ENCODE measurements at regions not wholly inside any gene's neighbourhood (a gene's known extent, or its start where the extent isn't known, plus 50 kb on each side); places are given as distances from the start of the nearest gene placed in this dataset.
"Not testable (repeated sequence)": the region's sequence is repeated elsewhere in the genome, so short reads cannot be mapped to it uniquely, and the experiment has no call there.

DNA sequence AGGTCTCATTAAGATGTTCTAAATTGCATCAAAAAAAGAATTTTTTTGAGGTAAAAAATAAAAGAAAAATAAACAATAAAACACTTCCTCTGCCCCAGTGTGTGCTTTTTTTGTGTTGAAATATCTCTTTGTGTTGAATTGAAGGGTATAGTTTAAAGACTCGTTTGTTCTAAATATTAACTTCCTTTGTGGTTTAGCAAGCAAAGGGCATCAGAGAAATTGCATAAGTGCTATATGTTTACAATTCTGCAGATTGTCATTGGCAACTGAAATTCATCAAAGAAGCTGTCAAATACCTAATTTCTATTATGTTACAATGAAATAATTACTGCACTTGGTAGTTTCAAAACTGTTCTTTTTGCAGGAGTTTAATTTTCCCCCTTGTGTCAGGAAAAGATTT lies 260.5 kb downstream of the DKK2 start:
- in situ Hi-C loops (cut with HindIII; ENCODE audit: low pct_unique_long_range_greater_than_20kb, low sequenced_read_pairs), result no loop called here
- no peak for DNase-seq (ENCODE audit: low read depth)

DNA sequence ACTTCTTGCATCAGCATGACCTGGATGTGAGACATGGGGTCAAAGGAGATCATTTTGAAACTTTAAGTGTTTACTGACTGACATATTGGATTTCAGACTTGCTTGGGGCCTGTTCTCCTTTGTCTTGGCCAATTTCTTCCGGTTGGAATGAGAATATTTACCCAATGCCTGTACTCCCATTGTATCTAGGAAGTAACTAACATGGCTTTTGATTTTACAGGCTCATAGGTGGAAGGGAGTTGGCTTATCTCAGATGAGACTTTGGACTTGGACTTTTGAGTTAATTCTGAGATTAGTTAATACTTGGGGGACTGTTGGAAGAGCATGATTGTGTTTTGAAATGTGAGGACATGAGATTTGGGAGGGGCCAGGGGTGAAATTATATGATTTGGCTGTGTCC lies 262.1 kb downstream of the DKK2 start:
- in situ Hi-C loops (cut with HindIII; ENCODE audit: low pct_unique_long_range_greater_than_20kb, low sequenced_read_pairs); DNase-seq (ENCODE audit: low read depth): not testable (repeated sequence)

DNA sequence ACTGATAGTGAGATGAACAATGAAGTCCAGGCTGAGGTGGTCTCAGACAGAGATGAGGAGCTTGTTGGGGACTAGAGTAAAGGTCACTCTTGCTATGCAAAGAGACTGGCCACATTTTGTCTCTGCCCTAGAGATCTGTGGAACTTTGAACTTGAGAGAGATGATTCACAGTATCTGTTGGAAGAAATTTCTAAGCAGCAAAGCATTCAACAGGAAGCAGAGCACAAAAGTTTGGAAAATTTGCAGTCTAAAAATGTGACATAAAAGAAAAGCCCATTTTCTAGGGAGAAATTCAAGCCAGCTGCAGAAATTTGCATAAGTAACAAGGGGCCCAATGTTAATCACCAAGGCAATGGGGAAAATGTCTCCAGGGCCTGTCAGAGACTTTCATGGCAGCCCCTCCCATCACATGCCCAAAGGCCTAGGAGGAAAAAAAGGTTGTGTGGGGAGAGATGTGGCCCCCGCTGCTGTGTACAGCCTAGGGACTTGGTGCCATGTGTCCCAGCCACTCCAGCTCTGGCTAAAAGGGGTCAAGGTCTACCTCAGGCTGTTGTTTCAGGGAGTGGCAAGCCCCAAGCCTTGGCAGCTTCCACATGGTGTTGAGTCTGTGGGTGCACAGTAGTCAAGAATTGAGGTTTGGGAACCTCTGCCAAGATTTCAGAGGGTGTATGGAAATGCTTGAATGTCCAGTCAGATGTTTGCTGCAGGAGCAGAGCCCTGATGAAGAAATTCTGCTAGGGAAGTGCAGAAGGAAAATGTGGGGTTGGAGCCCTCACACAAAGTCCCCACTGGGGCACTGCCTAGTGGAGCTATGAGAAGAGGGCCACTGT lies 262.8 kb downstream of the DKK2 start:
- in situ Hi-C loops (cut with HindIII; ENCODE audit: low pct_unique_long_range_greater_than_20kb, low sequenced_read_pairs), result no loop called here
- DNase-seq (ENCODE audit: low read depth), result no peak

DNA sequence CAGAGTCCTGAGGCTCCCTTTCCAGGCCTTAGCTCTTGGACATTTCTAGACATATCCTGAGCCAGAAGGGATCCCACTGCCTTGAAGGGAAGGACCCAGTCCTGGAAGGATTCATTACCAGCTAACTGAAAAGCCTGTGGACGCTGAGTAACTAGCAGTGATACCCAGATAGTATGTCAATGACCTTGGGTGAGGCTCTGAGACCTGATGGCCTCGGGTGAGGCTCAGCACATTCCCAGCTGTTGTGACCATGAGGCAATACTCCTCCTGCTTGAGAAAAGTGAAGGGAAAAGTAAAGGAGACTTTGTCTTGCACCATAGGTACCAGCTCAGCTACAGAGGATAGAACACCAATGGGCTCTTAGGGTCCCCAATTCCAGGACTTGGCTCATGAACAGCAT lies 268.1 kb downstream of the DKK2 start:
- in situ Hi-C loops (cut with HindIII; ENCODE audit: low pct_unique_long_range_greater_than_20kb, low sequenced_read_pairs), result no loop called here
- no peak for DNase-seq (ENCODE audit: low read depth)

DNA sequence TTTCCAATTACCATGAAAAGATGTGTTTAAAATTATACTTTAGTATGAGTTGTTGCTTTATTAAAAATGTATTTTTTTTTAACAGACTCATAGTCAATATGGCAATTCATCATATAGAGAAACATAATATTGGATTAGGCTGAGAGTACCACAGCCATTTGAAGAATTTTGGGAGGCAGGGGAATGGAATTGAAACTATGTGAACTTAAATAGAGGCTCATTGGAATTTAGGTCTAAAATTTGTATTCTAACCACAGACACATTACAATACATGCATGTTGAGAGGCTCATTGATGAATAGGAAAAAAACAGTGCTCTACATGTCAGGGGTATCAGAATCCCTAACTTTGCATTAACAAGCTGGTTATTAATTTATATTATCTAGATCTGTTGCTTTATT lies 269.6 kb downstream of the DKK2 start:
- in situ Hi-C loops (cut with HindIII; ENCODE audit: low pct_unique_long_range_greater_than_20kb, low sequenced_read_pairs), result no loop called here
- DNase-seq (ENCODE audit: low read depth), result no peak

DNA sequence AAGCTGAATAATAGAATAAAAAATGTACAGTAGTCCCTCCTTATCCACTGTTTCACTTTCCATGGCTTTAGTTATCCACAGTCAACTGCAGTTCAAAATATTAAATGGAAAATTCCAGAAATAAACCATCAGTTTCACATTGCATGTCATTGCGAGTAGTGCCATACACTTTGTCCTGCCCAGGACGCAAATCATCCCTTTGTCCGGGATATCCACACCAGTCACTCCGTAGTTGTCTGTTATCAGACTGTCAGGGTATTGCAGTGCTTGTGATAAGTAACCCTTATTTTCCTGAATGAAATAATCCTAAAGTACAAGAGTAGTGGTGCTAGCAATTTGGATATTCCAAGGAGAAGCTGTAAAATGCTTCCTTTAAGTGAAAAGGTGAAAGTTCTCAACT lies 271.3 kb downstream of the DKK2 start:
- in situ Hi-C loops (cut with HindIII; ENCODE audit: low pct_unique_long_range_greater_than_20kb, low sequenced_read_pairs), result no loop called here

DNA sequence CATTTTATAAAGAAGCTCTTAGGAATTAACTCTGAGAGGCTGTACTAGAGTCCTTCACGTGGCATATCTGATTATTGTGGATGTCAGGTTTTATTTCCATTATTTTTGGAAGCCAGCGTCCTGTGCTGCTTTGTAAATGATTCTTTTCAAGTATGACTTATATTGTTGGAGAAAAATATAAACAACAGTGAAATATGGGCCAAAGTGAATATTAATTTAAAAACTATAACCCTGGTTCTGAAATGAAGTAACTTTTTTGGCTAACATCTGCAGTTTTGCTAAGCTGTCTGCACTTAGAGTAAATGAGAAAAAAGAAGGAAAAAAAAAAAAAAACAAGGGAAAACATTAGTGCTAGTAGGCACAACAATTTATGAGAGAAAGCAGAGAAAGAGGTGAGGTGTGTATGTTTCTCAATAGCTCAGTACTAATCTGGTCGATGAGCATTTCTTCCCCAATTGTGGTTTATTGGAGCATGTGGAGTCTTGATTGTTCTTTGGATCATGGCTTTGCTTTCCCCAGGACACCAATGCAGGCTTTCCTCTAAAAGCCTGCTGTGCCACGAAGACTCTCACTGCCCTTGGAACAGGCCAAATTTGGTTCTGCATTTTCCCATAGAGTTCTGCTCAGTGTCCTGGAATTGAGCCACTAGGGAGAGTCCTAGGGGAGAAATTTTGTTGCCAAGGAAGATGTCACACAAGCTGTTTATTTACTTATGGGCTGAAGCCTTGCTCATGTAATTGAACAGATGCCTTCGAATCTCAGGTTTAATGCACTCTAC lies 273.3 kb downstream of the DKK2 start:
- in situ Hi-C loops (cut with HindIII; ENCODE audit: low pct_unique_long_range_greater_than_20kb, low sequenced_read_pairs), result no loop called here
- DNase-seq (ENCODE audit: low read depth), result no peak

More for the DNA sequence above, 271.3 kb downstream of the DKK2 start:
- DNase-seq (ENCODE audit: low read depth), result no peak

DNA sequence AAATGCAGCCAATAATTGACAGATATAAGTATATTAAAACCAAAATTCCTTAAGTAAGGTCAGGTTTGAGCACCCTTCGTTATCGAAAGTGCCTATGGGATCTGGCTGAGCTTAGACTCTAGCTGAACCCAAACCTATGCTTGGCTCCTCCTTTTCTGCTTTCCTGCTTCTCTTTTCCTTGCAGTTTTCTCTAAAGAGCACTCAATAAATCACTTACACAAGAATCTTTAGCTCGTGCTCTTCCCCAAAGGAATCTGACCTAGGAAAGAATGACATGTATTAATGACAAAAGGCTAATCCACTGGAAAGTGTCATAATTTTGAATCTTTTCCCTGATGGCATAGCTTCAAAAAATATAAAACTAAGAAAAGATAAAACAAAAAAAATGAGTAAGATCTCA lies 282.7 kb downstream of the DKK2 start:
- no peak for DNase-seq (ENCODE audit: low read depth)
- in situ Hi-C loops (cut with HindIII; ENCODE audit: low pct_unique_long_range_greater_than_20kb, low sequenced_read_pairs), result no loop called here

DNA sequence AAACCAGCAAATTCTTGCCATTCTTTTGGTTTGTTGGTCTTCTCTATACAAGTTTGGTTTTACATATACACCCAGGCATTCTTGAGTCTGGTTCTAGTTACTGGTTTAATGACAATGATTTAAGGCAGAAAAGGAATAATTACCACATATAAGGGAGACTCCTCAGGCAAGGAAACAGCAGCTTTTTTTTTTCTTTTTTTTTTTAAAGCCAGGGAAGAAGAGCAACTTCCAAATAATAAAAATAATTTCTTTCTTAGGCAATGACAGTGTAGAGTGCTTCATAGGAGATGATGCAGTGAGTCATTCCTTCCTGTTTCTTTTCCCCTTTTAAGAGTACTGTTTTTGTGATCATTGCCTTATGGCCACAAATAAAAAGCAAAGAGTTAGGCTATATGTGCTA lies 289.7 kb downstream of the DKK2 start:
- in situ Hi-C loops (cut with HindIII; ENCODE audit: low pct_unique_long_range_greater_than_20kb, low sequenced_read_pairs), result no loop called here
- DNase-seq (ENCODE audit: low read depth), result no peak

DNA sequence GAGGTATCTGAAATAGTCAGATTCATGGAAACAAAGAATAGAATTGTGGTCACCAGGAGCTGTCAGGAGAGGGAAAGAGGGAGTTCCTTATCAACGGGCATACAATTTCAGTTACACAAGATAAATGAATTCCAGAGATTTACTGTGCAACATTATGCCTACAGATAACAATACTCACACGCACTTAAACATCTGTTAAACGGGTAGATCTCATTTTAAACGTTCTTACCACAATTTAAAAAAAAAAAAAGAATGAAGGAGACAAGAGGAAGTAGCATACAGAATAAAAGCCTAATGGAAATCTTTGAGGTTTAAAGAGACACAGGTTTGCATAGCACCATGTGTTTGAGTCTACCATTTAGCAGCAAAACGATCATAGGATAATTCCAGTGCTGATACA lies 298.0 kb downstream of the DKK2 start:
- no peak for DNase-seq (ENCODE audit: low read depth)
- in situ Hi-C loops (cut with HindIII; ENCODE audit: low pct_unique_long_range_greater_than_20kb, low sequenced_read_pairs), result no loop called here

DNA sequence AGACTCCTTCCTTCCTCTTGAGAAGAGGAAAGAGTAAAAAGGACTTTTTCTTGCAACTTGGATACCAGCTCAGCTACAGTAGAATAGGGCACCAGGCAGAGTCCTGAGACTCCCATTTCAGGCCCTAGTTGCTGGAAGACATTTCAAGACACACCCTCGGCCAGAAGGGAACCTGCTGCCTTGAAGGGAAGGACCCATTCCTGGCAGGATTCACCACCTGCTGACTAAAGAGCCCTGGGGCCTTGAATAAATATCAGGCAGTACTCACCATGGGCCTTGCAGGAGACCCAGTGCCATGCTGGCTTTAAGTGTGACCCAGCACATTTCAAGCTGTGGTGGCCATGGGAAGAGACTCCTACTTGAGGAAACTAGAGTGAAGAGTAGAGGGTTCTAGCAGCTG lies 317.6 kb downstream of the DKK2 start:
- DNase-seq (ENCODE audit: low read depth), result no peak
- in situ Hi-C loops (cut with HindIII; ENCODE audit: low pct_unique_long_range_greater_than_20kb, low sequenced_read_pairs), result no loop called here

DNA sequence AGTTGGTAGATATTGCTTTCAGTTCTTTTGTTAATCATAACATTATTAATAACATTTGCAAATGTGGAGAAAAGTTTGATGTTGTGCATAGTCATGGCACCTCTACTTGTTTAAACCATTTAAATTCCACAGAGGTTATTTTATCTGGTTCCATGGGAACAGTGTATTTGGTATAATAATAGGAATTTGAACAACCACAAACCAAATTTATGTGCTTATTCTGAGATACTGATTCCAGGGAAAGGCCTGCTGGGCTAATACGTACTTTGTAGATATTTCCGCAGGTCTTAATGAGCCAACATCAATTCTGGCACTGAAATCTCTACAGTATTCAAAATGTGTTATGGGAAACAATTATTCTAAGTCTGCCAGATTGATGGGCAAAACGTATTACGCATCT lies 319.0 kb downstream of the DKK2 start:
- no peak for DNase-seq (ENCODE audit: low read depth)
- in situ Hi-C loops (cut with HindIII; ENCODE audit: low pct_unique_long_range_greater_than_20kb, low sequenced_read_pairs), result no loop called here

DNA sequence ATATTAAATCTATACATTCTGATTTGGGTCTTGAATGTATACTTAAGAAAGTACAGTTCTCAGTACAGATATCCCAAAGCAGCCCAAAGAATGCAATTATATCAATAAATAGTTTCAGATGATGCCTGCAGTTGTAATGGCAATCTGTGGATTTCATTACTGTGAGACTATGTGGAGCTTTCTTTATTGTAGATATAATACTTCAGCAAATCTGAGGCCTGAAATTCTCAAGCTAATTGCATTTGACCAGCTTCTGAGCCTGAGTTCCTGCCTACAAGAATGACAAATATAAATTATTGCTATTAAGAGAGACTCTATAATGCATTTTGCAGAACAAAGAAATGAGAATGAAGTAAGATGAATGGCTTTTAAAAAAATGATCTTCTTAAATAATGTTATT lies 320.3 kb downstream of the DKK2 start:
- in situ Hi-C loops (cut with HindIII; ENCODE audit: low pct_unique_long_range_greater_than_20kb, low sequenced_read_pairs), result no loop called here
- DNase-seq (ENCODE audit: low read depth), result no peak

DNA sequence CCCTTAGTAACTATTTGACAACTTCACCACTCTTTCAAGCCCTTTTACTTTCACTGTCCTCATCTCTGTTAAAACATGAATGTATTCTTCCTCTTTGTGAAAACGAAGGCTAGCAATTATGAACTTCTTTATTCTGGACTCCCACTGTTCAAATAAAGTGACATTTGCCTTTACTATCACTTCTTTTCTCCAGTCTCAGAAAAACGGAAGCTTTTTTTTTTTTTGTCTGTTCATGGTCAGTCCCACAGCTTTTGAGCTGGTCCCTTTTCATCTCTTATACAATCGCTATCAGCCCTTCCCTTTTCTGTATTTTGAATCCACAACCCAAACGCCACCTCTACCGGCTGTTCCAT lies 327.7 kb downstream of the DKK2 start:
- in situ Hi-C loops (cut with HindIII; ENCODE audit: low pct_unique_long_range_greater_than_20kb, low sequenced_read_pairs), result no loop called here
- no peak for DNase-seq (ENCODE audit: low read depth)

DNA sequence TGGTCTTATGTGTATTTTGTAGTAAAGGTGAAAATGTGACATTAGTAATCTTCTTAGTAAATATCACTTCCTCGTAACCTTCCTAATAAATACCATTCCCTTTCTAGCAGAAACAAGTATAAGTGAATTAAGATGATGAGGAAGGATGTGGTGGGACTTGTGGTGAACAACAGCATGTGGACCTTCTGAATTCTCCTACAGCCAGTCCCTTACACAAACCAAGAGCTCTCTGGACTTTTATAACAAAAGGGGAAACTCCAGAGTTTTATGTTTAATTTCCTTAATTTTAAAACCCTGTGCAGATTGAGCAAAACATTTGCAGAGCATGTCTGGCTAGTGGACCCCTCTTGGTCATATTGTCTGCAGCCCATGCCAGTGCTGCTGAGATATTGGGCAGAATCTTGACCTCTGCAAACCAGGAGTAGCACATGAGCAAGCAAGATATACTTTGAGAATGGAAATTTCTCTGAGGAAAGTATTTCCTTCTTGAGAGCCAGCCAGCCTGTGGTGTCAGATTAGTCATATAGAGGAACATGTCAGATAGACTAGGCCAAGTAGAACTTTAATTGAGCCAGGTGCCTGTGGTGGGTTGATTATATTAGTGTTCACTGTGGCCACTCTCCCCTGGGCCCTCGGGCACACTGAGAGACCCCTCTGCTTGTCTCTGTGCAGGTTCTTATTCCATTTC lies 328.2 kb downstream of the DKK2 start:
- DNase-seq (ENCODE audit: low read depth), result no peak
- in situ Hi-C loops (cut with HindIII; ENCODE audit: low pct_unique_long_range_greater_than_20kb, low sequenced_read_pairs), result no loop called here

DNA sequence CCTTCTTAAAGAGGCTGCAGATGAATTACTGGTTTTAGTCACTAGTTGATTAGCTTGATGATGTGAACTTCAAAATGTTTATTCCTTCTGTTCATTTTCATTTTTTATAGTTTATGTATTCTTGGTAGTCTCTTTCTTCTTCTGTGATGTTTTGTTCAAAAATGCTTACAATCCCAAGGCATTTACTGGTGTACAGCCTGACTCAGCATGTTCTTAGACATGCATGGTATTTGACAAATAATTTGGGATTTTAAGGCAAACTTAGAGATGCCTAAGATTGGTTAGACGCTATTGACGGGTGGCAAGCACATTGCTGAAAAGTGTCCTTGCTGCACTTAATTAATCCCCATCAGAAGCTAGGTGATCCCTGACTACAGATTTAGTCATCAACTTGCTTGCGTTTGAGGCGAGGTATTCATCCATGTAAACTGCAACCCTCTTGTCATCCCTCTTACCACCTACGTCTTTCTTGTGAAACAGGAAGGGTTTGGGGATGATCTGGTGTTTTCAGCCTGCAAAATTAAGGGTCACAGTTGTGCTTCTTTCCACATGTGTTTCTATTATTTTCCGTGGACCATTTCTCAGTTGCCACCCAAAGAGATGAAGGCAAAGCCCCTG lies 331.8 kb downstream of the DKK2 start:
- no peak for DNase-seq (ENCODE audit: low read depth)

DNA sequence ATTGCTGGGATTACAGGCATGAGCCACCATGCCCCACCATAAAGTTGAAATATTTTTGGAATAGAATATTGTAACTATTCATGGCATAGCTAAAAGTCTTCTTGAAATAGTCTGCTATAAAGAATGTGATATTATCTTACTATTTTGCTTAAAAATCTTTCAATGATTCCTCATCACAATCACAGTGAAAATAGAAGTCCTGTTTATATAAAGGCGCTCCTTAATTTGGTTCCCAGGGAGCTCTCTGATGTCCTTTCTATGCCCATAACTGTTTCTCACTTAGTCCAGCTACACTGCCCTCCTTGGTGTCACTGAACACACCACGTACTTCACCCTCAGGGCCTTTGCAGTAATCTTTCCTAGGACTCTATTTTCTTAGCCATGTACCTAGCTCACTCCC lies 331.7 kb upstream of the GIMD1 start:
- no peak for DNase-seq (ENCODE audit: low read depth)
- in situ Hi-C loops (cut with HindIII; ENCODE audit: low pct_unique_long_range_greater_than_20kb, low sequenced_read_pairs), result no loop called here

More for the DNA sequence above, 331.8 kb downstream of the DKK2 start:
- in situ Hi-C loops (cut with HindIII; ENCODE audit: low pct_unique_long_range_greater_than_20kb, low sequenced_read_pairs), result no loop called here

DNA sequence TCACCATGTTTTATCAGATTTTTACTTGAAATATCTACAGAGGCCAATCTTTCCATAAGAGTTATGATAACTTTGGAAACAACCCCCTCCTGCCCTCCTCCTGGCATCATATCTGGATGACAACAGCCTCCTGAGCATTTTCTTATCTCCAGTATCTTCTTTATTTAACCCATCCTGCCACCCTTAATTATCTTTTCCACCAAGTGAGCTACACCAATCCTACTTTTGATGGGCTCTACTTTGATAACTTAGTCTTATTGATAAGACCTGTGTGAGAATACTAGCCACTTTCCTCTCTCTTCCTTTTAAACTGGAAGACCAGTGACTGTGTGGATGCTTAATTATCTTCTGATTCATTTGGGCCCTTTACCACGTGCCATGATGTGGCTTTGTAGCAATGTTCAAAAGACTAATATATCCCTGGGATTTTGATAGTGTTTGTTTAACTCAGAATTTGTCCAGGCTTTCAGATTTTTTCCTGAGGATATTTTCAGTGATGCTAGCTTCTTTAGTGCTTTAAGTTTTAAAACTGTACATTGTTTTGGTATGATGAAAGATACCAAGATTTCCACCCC lies 330.1 kb upstream of the GIMD1 start:
- DNase-seq (ENCODE audit: low read depth), result no peak
- in situ Hi-C loops (cut with HindIII; ENCODE audit: low pct_unique_long_range_greater_than_20kb, low sequenced_read_pairs), result no loop called here
